Astrocyte (in vitro differentiated cells and primary cell): ENCODE measurements at regions not wholly inside any gene's neighbourhood (a gene's known extent, or its start where the extent isn't known, plus 50 kb on each side); places are given as distances from the start of the nearest gene placed in this dataset.

ENCODE experiments used
- DNase-seq: peaks from one replicate; pipeline ENCODE4 v3.0.0-alpha.2; 2010; ENCODE audit warnings: low read depth
- FAIRE-seq: peaks from 2 replicates; lab custom pipeline; 2011; peaks lifted over from hg19 to GRCh38; lab: Jason Lieb, UNC
- H2AFZ ChIP-seq: 2 replicates; pipeline ENCODE4 v1.6.0; 2012; ENCODE audit warnings: low read depth, low read length, inconsistent platforms
- H3K27ac ChIP-seq: 2 replicates; pipeline ENCODE4 v1.5.1; 2011; ENCODE audit warnings: low read depth, low read length, inconsistent platforms
- H3K27me3 ChIP-seq: 2 replicates; pipeline ENCODE4 v1.6.0; 2011; ENCODE audit warnings: low read length, inconsistent platforms; ENCODE audit not compliant: insufficient read depth
- H3K36me3 ChIP-seq: 2 replicates; pipeline ENCODE4 v1.5.1; 2011; ENCODE audit warnings: low read length, inconsistent platforms; ENCODE audit not compliant: insufficient read depth
- H3K4me1 ChIP-seq: 2 replicates; pipeline ENCODE4 v1.5.1; 2011; ENCODE audit warnings: low read length, inconsistent platforms; ENCODE audit not compliant: insufficient read depth
- H3K4me2 ChIP-seq: 2 replicates; pipeline ENCODE4 v1.6.0; 2012; ENCODE audit warnings: low read length, inconsistent platforms
- H3K4me3 ChIP-seq: 2 replicates; pipeline ENCODE4 v1.5.1; 2011; ENCODE audit warnings: low read depth, mild to moderate bottlenecking, low read length, inconsistent platforms; ENCODE audit not compliant: insufficient read depth
- H3K79me2 ChIP-seq: 2 replicates; pipeline ENCODE4 v1.6.0; 2012; ENCODE audit warnings: mild to moderate bottlenecking, low read length, inconsistent platforms; ENCODE audit not compliant: insufficient read depth
- H3K9ac ChIP-seq: 2 replicates; pipeline ENCODE4 v1.6.0; 2012; ENCODE audit warnings: mild to moderate bottlenecking, low read length, inconsistent platforms
- H3K9me3 ChIP-seq: 2 replicates; pipeline ENCODE4 v1.5.1; 2012; ENCODE audit warnings: low read depth, mild to moderate bottlenecking, low read length, inconsistent platforms; ENCODE audit not compliant: insufficient read depth
- H4K20me1 ChIP-seq: 2 replicates; pipeline ENCODE4 v1.6.0; 2012; ENCODE audit warnings: low read length, inconsistent platforms; ENCODE audit not compliant: insufficient read depth
- H3K27ac Mint-ChIP-seq: one replicate; pipeline ENCODE4 v1.8.0; 2021; ENCODE audit warnings: mild to moderate bottlenecking, mixed read lengths; ENCODE audit not compliant: unreplicated experiment
- H3K27me3 Mint-ChIP-seq: one replicate; pipeline ENCODE4 v1.8.0; 2021; ENCODE audit warnings: low read depth, mixed read lengths; ENCODE audit not compliant: unreplicated experiment
- H3K36me3 Mint-ChIP-seq: one replicate; pipeline ENCODE4 v1.8.0; 2021; ENCODE audit warnings: low read depth, mixed read lengths; ENCODE audit not compliant: unreplicated experiment
- H3K4me1 Mint-ChIP-seq: one replicate; pipeline ENCODE4 v1.8.0; 2021; ENCODE audit warnings: low read depth, mixed read lengths; ENCODE audit not compliant: unreplicated experiment
- H3K4me3 Mint-ChIP-seq: one replicate; pipeline ENCODE4 v1.8.0; 2021; ENCODE audit warnings: mild to moderate bottlenecking, moderate library complexity, mixed read lengths; ENCODE audit not compliant: unreplicated experiment
- H3K9me3 Mint-ChIP-seq: one replicate; pipeline ENCODE4 v1.8.0; 2021; ENCODE audit warnings: mild to moderate bottlenecking, mixed read lengths; ENCODE audit not compliant: unreplicated experiment
- CTCF ChIP-seq: IDR thresholded peaks from 2 replicates; pipeline ENCODE4 v1.5.1; 2011; ENCODE audit warnings: low read depth, mild to moderate bottlenecking, inconsistent platforms, low read length, moderate library complexity; ENCODE audit not compliant: insufficient read depth
- EZH2 ChIP-seq: IDR thresholded peaks from 2 replicates; pipeline ENCODE4 v1.6.1; 2012; ENCODE audit warnings: mild to moderate bottlenecking, low read length, inconsistent platforms; ENCODE audit not compliant: insufficient read depth

GRCh38 chr4:162782096-162782777 lies 384.5 kb downstream of the NAF1 start:
- TF ChIP-seq CTCF = no peak
- no peak for TF ChIP-seq EZH2
- no peaks in the 10 kb centered on the region for H3K79me2 ChIP-seq
- no peaks in the 10 kb centered on the region for H3K4me1 Mint-ChIP-seq
- H3K9ac ChIP-seq = no peak overlapping the region
- no peak overlapping the region for H3K27ac ChIP-seq
- FAIRE-seq = no peak
- H3K27me3 ChIP-seq = no peaks in the 10 kb centered on the region
- H3K27ac Mint-ChIP-seq = no peak overlapping the region
- H3K9me3 ChIP-seq = no peaks in the 10 kb centered on the region
- H3K4me3 ChIP-seq = no peak overlapping the region
- H3K36me3 ChIP-seq = no peaks in the 10 kb centered on the region
- no peaks in the 10 kb centered on the region for H3K27me3 Mint-ChIP-seq
- H3K4me3 Mint-ChIP-seq = no peak overlapping the region
- H3K9me3 Mint-ChIP-seq = no peaks in the 10 kb centered on the region
- no peaks in the 10 kb centered on the region for H3K36me3 Mint-ChIP-seq
- DNase-seq = no peak
- H3K4me1 ChIP-seq = no peaks in the 10 kb centered on the region
- no peak overlapping the region for H3K4me2 ChIP-seq
- H4K20me1 ChIP-seq = no peaks in the 10 kb centered on the region
- no peak overlapping the region for H2AFZ ChIP-seq

GRCh38 chr4:162770761-162771490 lies 395.8 kb downstream of the NAF1 start:
- Histone ChIP-seq H3K4me1 (no peaks in the 10 kb centered on the region), H3K27me3 (no peaks in the 10 kb centered on the region), H3K79me2 (no peaks in the 10 kb centered on the region), H3K4me2 (no peak overlapping the region), H2AFZ (no peak overlapping the region), H3K4me3 (no peak overlapping the region), H3K9me3 (no peaks in the 10 kb centered on the region), H4K20me1 (no peaks in the 10 kb centered on the region), H3K9ac (no peak overlapping the region), H3K27ac (no peak overlapping the region), H3K36me3 (no peaks in the 10 kb centered on the region)
- Mint-ChIP-seq H3K4me3 (no peak overlapping the region), H3K4me1 (peaks cover 3% of the 10 kb centered on the region), H3K9me3 (no peaks in the 10 kb centered on the region), H3K27me3 (no peaks in the 10 kb centered on the region), H3K36me3 (no peaks in the 10 kb centered on the region), H3K27ac (no peak overlapping the region)
- TF ChIP-seq EZH2 (no peak), CTCF (no peak)
- FAIRE-seq (no peak), DNase-seq (no peak)

- H3K27me3 ChIP-seq = no peaks in the 10 kb centered on the region
- no peaks in the 10 kb centered on the region for H3K9me3 Mint-ChIP-seq
- peaks cover 2% of the 10 kb centered on the region for H3K4me1 Mint-ChIP-seq
- no peaks in the 10 kb centered on the region for H4K20me1 ChIP-seq
- H3K79me2 ChIP-seq = no peaks in the 10 kb centered on the region
- no peak overlapping the region for H3K4me3 ChIP-seq
- H3K27ac Mint-ChIP-seq = no peak overlapping the region
- no peak for DNase-seq
- no peak for FAIRE-seq
- no peak overlapping the region for H3K4me2 ChIP-seq
- H3K36me3 Mint-ChIP-seq = no peaks in the 10 kb centered on the region
- no peak for TF ChIP-seq CTCF
- no peak for TF ChIP-seq EZH2
- H3K36me3 ChIP-seq = no peaks in the 10 kb centered on the region
- no peak overlapping the region for H3K27ac ChIP-seq
- H3K4me1 ChIP-seq = no peaks in the 10 kb centered on the region
- H3K9ac ChIP-seq = no peak overlapping the region
- H3K4me3 Mint-ChIP-seq = no peak overlapping the region
- H3K27me3 Mint-ChIP-seq = no peaks in the 10 kb centered on the region
- H2AFZ ChIP-seq = no peak overlapping the region
- H3K9me3 ChIP-seq = no peaks in the 10 kb centered on the region
These were observed 399.6 kb downstream of the NAF1 start for GRCh38 chr4:162767083-162767482.
